ENCODE measurements at regions not wholly inside any gene's neighbourhood (a gene's known extent, or its start where the extent isn't known, plus 50 kb on each side); places are given as distances from the start of the nearest gene placed in this dataset.

DNA sequence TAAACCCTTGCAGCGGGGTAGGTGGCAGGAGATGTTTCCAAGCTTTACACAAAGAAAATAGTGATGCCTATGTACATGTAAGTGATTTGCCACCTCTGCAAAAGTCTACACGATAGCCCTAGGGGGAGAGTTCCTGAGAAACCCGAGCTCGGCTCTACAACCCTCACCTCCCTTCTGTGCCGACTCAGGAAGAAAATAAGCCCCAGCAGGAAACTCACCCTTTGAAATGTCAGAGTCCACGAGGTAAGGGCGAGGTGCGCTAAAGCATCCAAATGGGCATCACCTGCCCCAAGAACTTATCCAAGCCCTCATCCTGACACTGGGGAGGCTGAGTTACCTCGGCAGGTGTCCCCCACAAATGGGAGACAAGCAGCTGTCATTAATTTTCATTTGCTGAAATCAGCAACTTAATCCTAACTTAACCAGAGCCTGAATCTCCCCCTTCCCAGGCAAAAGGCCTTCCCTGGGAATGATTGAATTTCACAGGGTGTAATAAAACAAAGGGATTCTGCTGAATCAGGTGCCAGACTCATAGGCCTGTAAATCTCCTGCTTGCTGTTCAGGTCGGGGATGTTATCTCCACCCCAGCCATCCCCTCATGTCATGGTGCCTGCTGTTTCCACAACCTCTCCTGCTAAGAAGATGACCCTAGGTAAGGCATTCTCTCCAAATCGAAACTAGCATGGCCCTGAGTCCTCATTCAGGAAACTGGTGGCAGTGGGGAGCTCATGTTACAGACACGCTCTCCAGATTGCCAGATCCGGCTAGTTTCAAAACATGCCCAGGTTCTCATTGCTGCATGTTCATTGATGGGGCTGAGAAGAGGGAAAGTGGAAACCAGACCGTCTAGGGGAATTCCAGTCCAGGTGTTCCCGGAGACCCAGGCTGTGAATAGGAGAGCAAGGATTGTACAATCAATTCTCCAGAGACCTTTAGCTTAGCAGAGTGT is 105.3 kb upstream of the KIRREL3 start:
- DNase-seq (ENCODE audit: low read depth, low spot score), result no peak
- peaks cover 49% of the 10 kb centered on the region for H3K4me1 Mint-ChIP-seq
- H3K27ac Mint-ChIP-seq (ENCODE audit: unreplicated experiment), result peak overlapping the region; percentile 60
- H3K9me3 Mint-ChIP-seq, result no peaks in the 10 kb centered on the region
- no peaks in the 10 kb centered on the region for H3K36me3 Mint-ChIP-seq (ENCODE audit: low read depth)
- TF ChIP-seq, protein P1, sequence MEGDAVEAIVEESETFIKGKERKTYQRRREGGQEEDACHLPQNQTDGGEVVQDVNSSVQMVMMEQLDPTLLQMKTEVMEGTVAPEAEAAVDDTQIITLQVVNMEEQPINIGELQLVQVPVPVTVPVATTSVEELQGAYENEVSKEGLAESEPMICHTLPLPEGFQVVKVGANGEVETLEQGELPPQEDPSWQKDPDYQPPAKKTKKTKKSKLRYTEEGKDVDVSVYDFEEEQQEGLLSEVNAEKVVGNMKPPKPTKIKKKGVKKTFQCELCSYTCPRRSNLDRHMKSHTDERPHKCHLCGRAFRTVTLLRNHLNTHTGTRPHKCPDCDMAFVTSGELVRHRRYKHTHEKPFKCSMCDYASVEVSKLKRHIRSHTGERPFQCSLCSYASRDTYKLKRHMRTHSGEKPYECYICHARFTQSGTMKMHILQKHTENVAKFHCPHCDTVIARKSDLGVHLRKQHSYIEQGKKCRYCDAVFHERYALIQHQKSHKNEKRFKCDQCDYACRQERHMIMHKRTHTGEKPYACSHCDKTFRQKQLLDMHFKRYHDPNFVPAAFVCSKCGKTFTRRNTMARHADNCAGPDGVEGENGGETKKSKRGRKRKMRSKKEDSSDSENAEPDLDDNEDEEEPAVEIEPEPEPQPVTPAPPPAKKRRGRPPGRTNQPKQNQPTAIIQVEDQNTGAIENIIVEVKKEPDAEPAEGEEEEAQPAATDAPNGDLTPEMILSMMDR (conservative IDR thresholded peaks at IDR 0.05), result no peak
- no peaks in the 10 kb centered on the region for H3K27me3 Mint-ChIP-seq (ENCODE audit: low read depth)
- peak overlapping the region; percentile 23 for H3K4me3 Mint-ChIP-seq

GRCh38 chr11:127103586-127104388 is 103.2 kb upstream of the KIRREL3 start:
- H3K4me1 Mint-ChIP-seq, result peaks cover 33% of the 10 kb centered on the region
- peak overlapping the region; percentile 9 for H3K27ac Mint-ChIP-seq (ENCODE audit: unreplicated experiment)
- no peak overlapping the region for H3K4me3 Mint-ChIP-seq
- DNase-seq (ENCODE audit: low read depth, low spot score), result no peak
- no peaks in the 10 kb centered on the region for H3K36me3 Mint-ChIP-seq (ENCODE audit: low read depth)
- no peaks in the 10 kb centered on the region for H3K27me3 Mint-ChIP-seq (ENCODE audit: low read depth)
- TF ChIP-seq, protein P1 (conservative IDR thresholded peaks at IDR 0.05), result no peak
- H3K9me3 Mint-ChIP-seq, result no peaks in the 10 kb centered on the region

DNA sequence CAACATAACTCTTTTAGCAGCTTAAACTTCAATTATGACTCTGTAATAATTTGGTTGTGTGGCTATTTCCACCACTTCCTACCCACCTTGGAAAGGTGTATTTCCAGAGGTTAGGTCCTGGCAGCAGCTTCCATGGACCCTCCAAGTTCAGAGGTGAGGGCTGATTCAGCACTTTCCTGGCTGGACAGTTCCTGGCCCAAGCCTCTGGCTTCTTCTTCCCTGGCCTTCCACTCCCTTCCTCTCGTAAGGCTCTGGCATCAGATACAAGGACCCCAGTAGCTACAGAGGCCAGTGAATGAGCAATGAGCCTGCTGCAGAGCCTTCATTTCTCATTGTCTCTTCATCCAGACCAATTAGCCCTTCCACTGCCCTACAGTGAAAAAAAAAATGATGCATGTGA is 98.1 kb upstream of the KIRREL3 start:
- H3K4me3 Mint-ChIP-seq, result no peak overlapping the region
- DNase-seq (ENCODE audit: low read depth, low spot score), result no peak
- H3K27me3 Mint-ChIP-seq (ENCODE audit: low read depth), result peaks cover 4% of the 10 kb centered on the region
- peaks cover 12% of the 10 kb centered on the region for H3K4me1 Mint-ChIP-seq
- TF ChIP-seq, protein P1 (conservative IDR thresholded peaks at IDR 0.05), result no peak
- H3K27ac Mint-ChIP-seq (ENCODE audit: unreplicated experiment), result no peak overlapping the region
- H3K9me3 Mint-ChIP-seq, result no peaks in the 10 kb centered on the region
- no peaks in the 10 kb centered on the region for H3K36me3 Mint-ChIP-seq (ENCODE audit: low read depth)

DNA sequence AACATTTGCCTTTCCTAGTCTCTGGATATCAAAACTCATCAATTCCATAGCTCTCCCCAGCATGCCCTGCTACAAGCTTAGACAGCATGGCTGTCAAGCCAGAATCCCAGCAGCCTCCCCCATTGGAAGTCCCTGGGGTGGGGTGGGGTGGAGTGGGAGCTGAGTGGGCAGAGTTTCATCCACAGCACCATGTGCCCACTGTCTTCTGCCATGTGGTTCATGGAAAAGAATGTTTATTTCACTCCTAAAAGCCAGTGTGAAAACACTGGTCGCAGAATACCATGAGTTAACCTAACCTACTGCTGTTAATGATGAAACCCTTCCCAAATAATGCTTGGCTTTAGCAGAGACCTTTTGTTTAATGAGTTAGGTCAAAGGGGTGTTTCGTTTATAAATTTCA is 80.2 kb upstream of the KIRREL3 start:
- Mint-ChIP-seq H3K36me3 (ENCODE audit: low read depth) (no peaks in the 10 kb centered on the region), H3K27ac (ENCODE audit: unreplicated experiment) (no peak overlapping the region), H3K4me1 (no peaks in the 10 kb centered on the region), H3K9me3 (no peaks in the 10 kb centered on the region), H3K27me3 (ENCODE audit: low read depth) (peaks cover 2% of the 10 kb centered on the region), H3K4me3 (no peak overlapping the region)
- DNase-seq (ENCODE audit: low read depth, low spot score), result no peak
- TF ChIP-seq, protein P1 (conservative IDR thresholded peaks at IDR 0.05), result no peak

DNA sequence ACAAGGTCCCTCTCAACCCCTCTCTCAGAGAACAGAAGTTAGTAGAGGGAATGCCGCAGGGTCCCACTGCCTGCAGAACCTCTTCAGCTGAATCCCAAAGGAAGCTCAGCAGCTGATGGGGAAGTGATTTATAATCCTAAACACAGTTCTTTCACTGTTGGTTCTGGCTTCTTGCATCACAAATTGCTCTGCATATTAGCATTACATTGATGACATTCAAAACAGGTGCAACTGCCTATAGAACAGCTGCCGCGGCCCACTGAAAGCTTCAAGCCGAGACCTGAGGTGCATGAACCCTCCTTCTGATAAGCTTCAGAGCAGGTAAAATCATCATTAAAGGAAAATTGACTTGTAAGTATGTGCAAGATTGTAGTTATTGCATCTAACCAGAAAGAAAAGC is 75.2 kb upstream of the KIRREL3 start:
- TF ChIP-seq, protein P1 (conservative IDR thresholded peaks at IDR 0.05), result no peak
- Mint-ChIP-seq H3K27ac (ENCODE audit: unreplicated experiment) (no peak overlapping the region), H3K9me3 (no peaks in the 10 kb centered on the region), H3K4me3 (no peak overlapping the region), H3K27me3 (ENCODE audit: low read depth) (peaks cover 4% of the 10 kb centered on the region), H3K4me1 (no peaks in the 10 kb centered on the region), H3K36me3 (ENCODE audit: low read depth) (no peaks in the 10 kb centered on the region)
- DNase-seq (ENCODE audit: low read depth, low spot score), result no peak

Data from neural crest cell (in vitro differentiated cells).